ENCODE measurements at regions not wholly inside any gene's neighbourhood (a gene's known extent, or its start where the extent isn't known, plus 50 kb on each side); places are given as distances from the start of the nearest gene placed in this dataset.

DNA sequence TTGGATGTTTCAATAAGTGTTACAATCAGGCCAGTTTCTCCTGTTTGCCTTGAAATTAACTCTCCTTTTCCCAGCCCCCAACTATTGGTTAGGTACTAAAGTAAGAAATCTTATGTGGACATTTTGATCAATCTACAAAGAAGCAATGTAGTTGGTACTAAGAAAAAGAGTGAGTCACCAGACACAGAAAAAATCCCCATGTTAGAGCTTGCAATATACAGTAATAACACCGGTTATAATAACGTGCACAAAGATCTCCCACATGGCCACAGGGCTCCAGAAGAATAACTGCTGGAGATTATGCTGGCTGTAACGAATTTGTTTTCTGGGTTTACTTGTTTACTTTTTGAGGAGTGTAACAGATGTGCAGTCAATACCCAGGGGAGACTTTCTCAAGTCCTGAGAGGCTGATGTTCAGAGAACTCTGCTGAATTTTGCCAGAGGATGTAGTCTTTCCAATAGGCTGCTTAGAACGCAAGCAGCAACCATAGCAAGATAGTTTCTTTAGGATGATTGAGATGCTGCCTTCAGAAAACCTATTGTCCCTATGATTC is 166.2 kb upstream of the SPACA1 start:
- CTCF ChIA-PET: no interaction called here
- Histone ChIP-seq H3K4me3 (ENCODE audit: low read depth, low read length, poor library complexity, severe bottlenecking) (no peak overlapping the region), H3K36me3 (ENCODE audit: insufficient read depth, low read length, poor library complexity, severe bottlenecking) (no peaks in the 10 kb centered on the region), H3K9me3 (ENCODE audit: low read depth, low read length, poor library complexity, severe bottlenecking) (no peaks in the 10 kb centered on the region), H3K27me3 (replicated peaks; ENCODE audit: insufficient read depth, low read depth, low read length, poor library complexity) (peaks cover 24% of the 10 kb centered on the region), H3K4me1 (ENCODE audit: insufficient read depth, low read length, poor library complexity, severe bottlenecking) (no peaks in the 10 kb centered on the region), H3K27ac (ENCODE audit: low read depth, low read length, poor library complexity, severe bottlenecking) (no peak overlapping the region)
- no TSS peak for BruUV-seq (replicated peaks)
- POLR2A ChIA-PET (ENCODE audit: low non-redundant PET): no interaction called here
- TF ChIP-seq EZH2 (IDR thresholded peaks at IDR 0.05; ENCODE audit: borderline replicate concordance, low read depth, low read length, poor library complexity, severe bottlenecking): no peak
- no peak for DNase-seq (ENCODE audit: low spot score)
- intact Hi-C loops (cut with micrococcal nuclease; ENCODE audit: unreplicated experiment): no loop called here

DNA sequence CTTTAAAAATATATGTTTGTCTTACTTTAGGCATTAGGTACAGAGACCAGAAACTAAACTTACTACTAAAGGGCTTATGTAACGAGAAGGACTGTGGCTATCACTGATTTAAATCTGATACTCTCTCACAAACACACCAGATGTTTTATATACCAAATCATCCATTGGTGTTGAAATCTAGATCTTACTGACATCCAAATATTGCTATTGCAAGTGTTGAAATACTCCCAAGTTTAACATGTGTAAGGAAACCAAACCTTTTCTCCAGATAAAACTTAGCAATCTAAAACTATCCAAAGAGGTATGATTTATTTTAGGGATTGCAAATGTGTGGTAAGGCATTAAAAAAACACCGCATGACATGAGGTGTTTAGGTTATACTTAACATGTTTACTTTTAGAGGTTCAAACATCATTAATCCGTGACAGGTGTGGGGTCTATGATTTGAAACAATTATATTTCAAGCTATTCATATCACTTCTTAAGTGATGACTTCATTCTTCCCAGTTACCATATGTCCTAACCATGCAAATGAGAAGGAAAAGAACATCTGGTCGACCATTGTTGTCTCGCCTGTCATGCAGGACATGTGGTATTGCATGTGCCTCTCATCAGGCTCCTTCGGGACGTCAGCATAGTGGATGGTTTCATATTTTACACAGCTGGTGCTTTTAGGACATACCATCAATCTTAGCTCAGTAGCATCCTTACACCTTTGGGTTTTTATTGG is 168.3 kb upstream of the SPACA1 start:
- CTCF ChIA-PET: no interaction called here
- intact Hi-C loops (cut with micrococcal nuclease; ENCODE audit: unreplicated experiment): no loop called here

DNA sequence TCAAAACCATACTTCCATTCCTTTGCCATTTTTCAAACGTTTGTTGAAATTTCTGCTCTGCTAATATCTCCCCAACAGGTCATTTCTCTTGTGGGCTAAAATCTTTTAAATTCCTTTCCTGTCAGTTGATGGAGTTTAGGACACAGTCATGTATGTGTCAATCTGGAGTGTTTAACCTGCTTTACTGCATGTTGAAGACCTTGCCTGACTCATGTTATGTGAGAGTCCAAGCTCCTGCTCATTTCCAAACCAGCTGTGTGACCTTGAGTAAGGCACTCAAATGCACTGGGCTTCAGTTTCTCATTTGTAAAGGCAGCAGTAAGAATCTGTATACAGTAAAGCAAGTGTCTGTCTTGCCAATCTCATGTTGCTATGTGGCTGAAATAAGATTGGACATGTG is 171.9 kb upstream of the SPACA1 start:
- Histone ChIP-seq H3K4me3 (ENCODE audit: low read depth, low read length, poor library complexity, severe bottlenecking) (no peak overlapping the region), H3K9me3 (ENCODE audit: low read depth, low read length, poor library complexity, severe bottlenecking) (no peaks in the 10 kb centered on the region), H3K36me3 (ENCODE audit: insufficient read depth, low read length, poor library complexity, severe bottlenecking) (no peaks in the 10 kb centered on the region), H3K27ac (ENCODE audit: low read depth, low read length, poor library complexity, severe bottlenecking) (no peak overlapping the region), H3K27me3 (replicated peaks; ENCODE audit: insufficient read depth, low read depth, low read length, poor library complexity) (peaks cover 30% of the 10 kb centered on the region), H3K4me1 (ENCODE audit: insufficient read depth, low read length, poor library complexity, severe bottlenecking) (no peaks in the 10 kb centered on the region)
- DNase-seq (ENCODE audit: low spot score): no peak
- no TSS peak for BruUV-seq (replicated peaks)
- TF ChIP-seq, protein P1, sequence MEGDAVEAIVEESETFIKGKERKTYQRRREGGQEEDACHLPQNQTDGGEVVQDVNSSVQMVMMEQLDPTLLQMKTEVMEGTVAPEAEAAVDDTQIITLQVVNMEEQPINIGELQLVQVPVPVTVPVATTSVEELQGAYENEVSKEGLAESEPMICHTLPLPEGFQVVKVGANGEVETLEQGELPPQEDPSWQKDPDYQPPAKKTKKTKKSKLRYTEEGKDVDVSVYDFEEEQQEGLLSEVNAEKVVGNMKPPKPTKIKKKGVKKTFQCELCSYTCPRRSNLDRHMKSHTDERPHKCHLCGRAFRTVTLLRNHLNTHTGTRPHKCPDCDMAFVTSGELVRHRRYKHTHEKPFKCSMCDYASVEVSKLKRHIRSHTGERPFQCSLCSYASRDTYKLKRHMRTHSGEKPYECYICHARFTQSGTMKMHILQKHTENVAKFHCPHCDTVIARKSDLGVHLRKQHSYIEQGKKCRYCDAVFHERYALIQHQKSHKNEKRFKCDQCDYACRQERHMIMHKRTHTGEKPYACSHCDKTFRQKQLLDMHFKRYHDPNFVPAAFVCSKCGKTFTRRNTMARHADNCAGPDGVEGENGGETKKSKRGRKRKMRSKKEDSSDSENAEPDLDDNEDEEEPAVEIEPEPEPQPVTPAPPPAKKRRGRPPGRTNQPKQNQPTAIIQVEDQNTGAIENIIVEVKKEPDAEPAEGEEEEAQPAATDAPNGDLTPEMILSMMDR (conservative IDR thresholded peaks at IDR 0.05; ENCODE audit: low read depth, low read length): no peak
- TF ChIP-seq EZH2 (IDR thresholded peaks at IDR 0.05; ENCODE audit: borderline replicate concordance, low read depth, low read length, poor library complexity, severe bottlenecking): no peak
- POLR2A ChIA-PET (ENCODE audit: low non-redundant PET): no interaction called here
- intact Hi-C loops (cut with micrococcal nuclease; ENCODE audit: unreplicated experiment): no loop called here
- CTCF ChIA-PET: no interaction called here

More for the DNA sequence above, 168.3 kb upstream of the SPACA1 start:
- H3K36me3 ChIP-seq (ENCODE audit: insufficient read depth, low read length, poor library complexity, severe bottlenecking): no peaks in the 10 kb centered on the region
- POLR2A ChIA-PET (ENCODE audit: low non-redundant PET): no interaction called here
- no peak overlapping the region for H3K4me3 ChIP-seq (ENCODE audit: low read depth, low read length, poor library complexity, severe bottlenecking)
- peaks cover 26% of the 10 kb centered on the region for H3K27me3 ChIP-seq (replicated peaks; ENCODE audit: insufficient read depth, low read depth, low read length, poor library complexity)
- BruUV-seq (replicated peaks): no TSS peak
- TF ChIP-seq, protein P1 (conservative IDR thresholded peaks at IDR 0.05; ENCODE audit: low read depth, low read length): no peak
- TF ChIP-seq EZH2 (IDR thresholded peaks at IDR 0.05; ENCODE audit: borderline replicate concordance, low read depth, low read length, poor library complexity, severe bottlenecking): no peak
- H3K9me3 ChIP-seq (ENCODE audit: low read depth, low read length, poor library complexity, severe bottlenecking): no peaks in the 10 kb centered on the region
- no peak overlapping the region for H3K27ac ChIP-seq (ENCODE audit: low read depth, low read length, poor library complexity, severe bottlenecking)
- H3K4me1 ChIP-seq (ENCODE audit: insufficient read depth, low read length, poor library complexity, severe bottlenecking): no peaks in the 10 kb centered on the region
- DNase-seq (ENCODE audit: low spot score): no peak

DNA sequence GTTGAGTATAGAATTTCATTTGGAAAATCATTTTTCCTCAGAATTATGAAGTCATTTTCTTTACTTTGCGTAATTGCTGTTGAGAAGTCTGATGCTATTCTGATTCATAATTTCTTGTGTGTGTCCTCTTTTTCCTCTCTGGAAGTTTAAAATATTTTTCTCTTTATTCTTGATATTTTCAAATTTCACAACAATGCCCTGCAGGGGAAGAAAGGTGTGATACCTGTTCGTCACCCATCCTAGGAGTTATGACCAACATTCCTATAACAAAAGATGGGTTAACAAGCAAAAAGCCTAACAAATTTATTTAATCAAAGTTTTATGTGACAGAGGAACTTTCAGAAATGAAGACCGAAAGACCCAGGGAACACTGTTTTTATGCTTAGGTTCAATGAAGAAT is 171.5 kb upstream of the AKIRIN2 start:
- CTCF ChIA-PET: no interaction called here
- BruUV-seq (replicated peaks): no TSS peak
- Histone ChIP-seq H3K4me3 (ENCODE audit: low read depth, low read length, poor library complexity, severe bottlenecking) (no peak overlapping the region), H3K27me3 (replicated peaks; ENCODE audit: insufficient read depth, low read depth, low read length, poor library complexity) (peaks cover 26% of the 10 kb centered on the region), H3K36me3 (ENCODE audit: insufficient read depth, low read length, poor library complexity, severe bottlenecking) (no peaks in the 10 kb centered on the region), H3K27ac (ENCODE audit: low read depth, low read length, poor library complexity, severe bottlenecking) (no peak overlapping the region), H3K4me1 (ENCODE audit: insufficient read depth, low read length, poor library complexity, severe bottlenecking) (no peaks in the 10 kb centered on the region), H3K9me3 (ENCODE audit: low read depth, low read length, poor library complexity, severe bottlenecking) (no peaks in the 10 kb centered on the region)
- POLR2A ChIA-PET (ENCODE audit: low non-redundant PET): no interaction called here
- intact Hi-C loops (cut with micrococcal nuclease; ENCODE audit: unreplicated experiment): no loop called here
- no peak for TF ChIP-seq EZH2 (IDR thresholded peaks at IDR 0.05; ENCODE audit: borderline replicate concordance, low read depth, low read length, poor library complexity, severe bottlenecking)
- TF ChIP-seq, protein P1 (conservative IDR thresholded peaks at IDR 0.05; ENCODE audit: low read depth, low read length): no peak
- DNase-seq (ENCODE audit: low spot score): no peak
